HepG2 (cell line): ENCODE measurements at regions not wholly inside any gene's neighbourhood (a gene's known extent, or its start where the extent isn't known, plus 50 kb on each side); places are given as distances from the start of the nearest gene placed in this dataset.

Source experiments
- EHMT2 ChIP-seq: fragments of 200-600 bp; sonication (generic); IDR thresholded peaks from 2 replicates; pipeline ENCODE4 v1.7.0; 2017; ENCODE audit warnings: antibody characterized with exemption, low read depth, low read length, borderline replicate concordance
- FOXC1 ChIP-seq: sonication (generic); formaldehyde crosslinking; IDR thresholded peaks from 2 replicates; pipeline ENCODE4 v1.8.0; 2022; ENCODE audit warnings: mild to moderate bottlenecking, missing genetic modification reagents, borderline replicate concordance
- FUBP1 ChIP-seq: sonication (generic); formaldehyde crosslinking; IDR thresholded peaks from 2 replicates; pipeline ENCODE4 v1.5.1; 2020; ENCODE audit warnings: missing genetic modification reagents, mild to moderate bottlenecking, borderline replicate concordance
- MIER2 ChIP-seq: IDR thresholded peaks from 2 replicates; pipeline ENCODE4 v1.6.1; 2016; ENCODE audit warnings: missing biosample characterization, missing genetic modification reagents
- NFKB2 ChIP-seq: sonication (generic); formaldehyde crosslinking; IDR thresholded peaks from 2 replicates; pipeline ENCODE4 v1.4.0; 2020; ENCODE audit warnings: missing genetic modification reagents, borderline replicate concordance
- NFKBIZ ChIP-seq: IDR thresholded peaks from 2 replicates; pipeline ENCODE4 v1.6.1; 2018; ENCODE audit warnings: missing genetic modification reagents, missing compliant biosample characterization
- NONO ChIP-seq, 2 experiments: fragments of 450-650 bp in 1 of 2; sonication (generic) in 1 of 2; formaldehyde crosslinking in 1 of 2; IDR thresholded peaks in 1 of 2; conservative IDR thresholded peaks in 1 of 2; 2 replicates each; pipeline versions ENCODE4 v1.6.1 to v1.8.0; 2017 to 2022; ENCODE audit warnings: mild to moderate bottlenecking in 1 of 2, missing genetic modification reagents in 1 of 2, moderate library complexity in 1 of 2
- PBX2 ChIP-seq: IDR thresholded peaks from 2 replicates; pipeline ENCODE4 v1.6.1; 2016; ENCODE audit warnings: control low read depth
- PCBP2 ChIP-seq: fragments of 200-400 bp; formaldehyde crosslinking; optimal IDR thresholded peaks from 2 replicates; pipeline ENCODE3; 2018; ENCODE audit warnings: low read length, low read depth; ENCODE audit not compliant: poor library complexity, severe bottlenecking
- REST ChIP-seq, 2 experiments: IDR thresholded peaks; 2 replicates each; pipeline ENCODE4 v1.6.1; 2011 to 2012; ENCODE audit warnings: low read length in 2 of 2, borderline replicate concordance in 1 of 2, low read depth in 1 of 2, mild to moderate bottlenecking in 1 of 2, moderate library complexity in 1 of 2
- ZBTB21 ChIP-seq: sonication (generic); formaldehyde crosslinking; IDR thresholded peaks from 2 replicates; pipeline ENCODE4 v1.4.0; 2020; ENCODE audit warnings: missing genetic modification reagents
- ZFYVE20 ChIP-seq: sonication (generic); formaldehyde crosslinking; IDR thresholded peaks from 2 replicates; pipeline ENCODE4 v1.8.0; 2023; ENCODE audit warnings: low read depth, mild to moderate bottlenecking, moderate library complexity, missing genetic modification reagents, borderline replicate concordance
- ZNF335 ChIP-seq: sonication (generic); formaldehyde crosslinking; IDR thresholded peaks from 2 replicates; pipeline ENCODE4 v1.4.0; 2020; ENCODE audit warnings: missing genetic modification reagents
- ZNF550 ChIP-seq: sonication (generic); formaldehyde crosslinking; IDR thresholded peaks from 2 replicates; pipeline ENCODE4 v1.4.0; 2020; ENCODE audit warnings: mild to moderate bottlenecking, missing genetic modification reagents, borderline replicate concordance
- ZNF563 ChIP-seq: sonication (generic); formaldehyde crosslinking; IDR thresholded peaks from 2 replicates; pipeline ENCODE4 v1.8.0; 2022; ENCODE audit warnings: mild to moderate bottlenecking, moderate library complexity, missing genetic modification reagents
- ZNF737 ChIP-seq: sonication (generic); formaldehyde crosslinking; IDR thresholded peaks from 2 replicates; pipeline ENCODE4 v1.5.0; 2020; ENCODE audit warnings: missing genetic modification reagents, mild to moderate bottlenecking, borderline replicate concordance
- ZNF740 ChIP-seq: sonication (generic); formaldehyde crosslinking; IDR thresholded peaks from 2 replicates; pipeline ENCODE4 v1.4.0; 2020; ENCODE audit warnings: missing genetic modification reagents
- ZSCAN29 ChIP-seq: sonication (generic); formaldehyde crosslinking; conservative IDR thresholded peaks from 2 replicates; pipeline ENCODE4 v1.4.0; 2020; ENCODE audit warnings: mild to moderate bottlenecking, missing genetic modification reagents
- TF ChIP-seq, protein P1 (sequence below): IDR thresholded peaks from 2 replicates; pipeline ENCODE4 v1.6.1; 2016
- TF ChIP-seq, protein P2 (sequence below): sonication (generic); formaldehyde crosslinking; IDR thresholded peaks from 2 replicates; pipeline ENCODE4 v1.5.0; 2020; ENCODE audit warnings: missing genetic modification reagents

GRCh38 chr2:172172513-172173173 lies 69.9 kb upstream of the DLX2 start (continued):
- TF ChIP-seq FUBP1 (CRISPR knock-in tag) (no peak), PCBP2 (no peak), NFKB2 (CRISPR knock-in tag) (peak; percentile 77; the same call in 1 of the 2 replicates), ZNF335 (CRISPR knock-in tag) (no peak), ZSCAN29 (no peak), ZFYVE20 (CRISPR knock-in tag) (no peak), NFKBIZ (CRISPR knock-in tag) (peak; percentile 62; the same call in 1 of the 2 replicates), EHMT2 (no peak), MIER2 (CRISPR knock-in tag) (no peak), ZNF740 (CRISPR knock-in tag) (no peak), ZNF563 (CRISPR knock-in tag) (0 out of 2 replicates have a peak, but pooled peaks have one; percentile 47), PBX2 (CRISPR knock-in tag) (no peak), ZNF550 (CRISPR knock-in tag) (0 out of 2 replicates have a peak, but pooled peaks have one; percentile 67), ZBTB21 (no peak), REST (IDR thresholded peaks at IDR 0.05; ENCODE audit: borderline replicate concordance in 1 of 2, low read depth in 1 of 2, low read length in 2 of 2) (no peak), ZNF737 (CRISPR knock-in tag) (no peak), NONO (IDR thresholded peaks at IDR 0.05) (no peak), NONO (CRISPR knock-in tag; conservative IDR thresholded peaks at IDR 0.05) (peak; percentile 75; the same call in 1 of the 2 replicates), FOXC1 (peak; percentile 60; the same call in 1 of the 2 replicates)
- TF ChIP-seq, protein P1, sequence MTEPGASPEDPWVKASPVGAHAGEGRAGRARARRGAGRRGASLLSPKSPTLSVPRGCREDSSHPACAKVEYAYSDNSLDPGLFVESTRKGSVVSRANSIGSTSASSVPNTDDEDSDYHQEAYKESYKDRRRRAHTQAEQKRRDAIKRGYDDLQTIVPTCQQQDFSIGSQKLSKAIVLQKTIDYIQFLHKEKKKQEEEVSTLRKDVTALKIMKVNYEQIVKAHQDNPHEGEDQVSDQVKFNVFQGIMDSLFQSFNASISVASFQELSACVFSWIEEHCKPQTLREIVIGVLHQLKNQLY (CRISPR knock-in tag) = 0 out of 2 replicates have a peak, but pooled peaks have one; percentile 26
- TF ChIP-seq, protein P2, sequence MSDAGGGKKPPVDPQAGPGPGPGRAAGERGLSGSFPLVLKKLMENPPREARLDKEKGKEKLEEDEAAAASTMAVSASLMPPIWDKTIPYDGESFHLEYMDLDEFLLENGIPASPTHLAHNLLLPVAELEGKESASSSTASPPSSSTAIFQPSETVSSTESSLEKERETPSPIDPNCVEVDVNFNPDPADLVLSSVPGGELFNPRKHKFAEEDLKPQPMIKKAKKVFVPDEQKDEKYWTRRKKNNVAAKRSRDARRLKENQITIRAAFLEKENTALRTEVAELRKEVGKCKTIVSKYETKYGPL (CRISPR knock-in tag) = no peak
